ENCODE measurements at regions not wholly inside any gene's neighbourhood (a gene's known extent, or its start where the extent isn't known, plus 50 kb on each side); places are given as distances from the start of the nearest gene placed in this dataset.
"Not testable (repeated sequence)": the region's sequence is repeated elsewhere in the genome, so short reads cannot be mapped to it uniquely, and the experiment has no call there.

DNA sequence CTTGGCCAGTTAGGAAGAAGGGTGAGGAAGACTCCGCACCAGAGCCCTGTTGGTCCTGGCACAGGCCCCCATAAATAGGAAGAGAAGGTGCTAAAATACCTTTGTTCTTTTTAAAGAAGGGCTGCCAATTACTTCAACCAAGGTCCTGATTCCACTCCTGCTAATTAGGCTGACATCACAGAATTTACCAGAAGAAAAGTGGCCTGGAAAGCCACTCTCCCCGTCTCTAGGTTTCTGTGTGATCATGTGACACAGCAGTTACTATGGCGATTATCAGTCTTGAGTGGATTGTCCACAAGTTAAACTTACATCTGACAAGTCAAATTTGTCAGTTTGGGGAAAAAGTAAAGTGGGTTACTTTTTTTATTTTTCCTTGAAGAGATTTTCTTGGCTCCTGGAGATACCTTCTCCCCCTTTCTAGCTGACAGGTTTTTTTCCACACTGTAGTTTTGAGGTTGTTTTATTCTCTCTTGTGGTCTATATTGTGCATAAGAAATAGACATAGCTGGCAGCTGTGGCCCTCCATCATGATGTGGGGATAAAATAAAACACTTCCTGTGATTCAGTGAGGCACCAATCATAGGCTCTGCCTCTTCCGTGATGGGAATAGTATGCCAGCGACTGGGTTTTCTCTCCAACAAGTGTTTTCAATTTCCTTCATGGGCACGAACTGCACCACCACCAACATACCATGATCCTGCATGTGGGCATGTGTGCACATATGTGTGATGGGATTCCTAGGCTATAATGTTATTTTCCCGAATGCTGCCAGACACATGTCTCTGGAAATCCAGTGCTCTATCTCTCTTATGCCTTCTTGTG lies 181.9 kb downstream of the BCL2L11 start:
- TF ChIP-seq, protein P1, sequence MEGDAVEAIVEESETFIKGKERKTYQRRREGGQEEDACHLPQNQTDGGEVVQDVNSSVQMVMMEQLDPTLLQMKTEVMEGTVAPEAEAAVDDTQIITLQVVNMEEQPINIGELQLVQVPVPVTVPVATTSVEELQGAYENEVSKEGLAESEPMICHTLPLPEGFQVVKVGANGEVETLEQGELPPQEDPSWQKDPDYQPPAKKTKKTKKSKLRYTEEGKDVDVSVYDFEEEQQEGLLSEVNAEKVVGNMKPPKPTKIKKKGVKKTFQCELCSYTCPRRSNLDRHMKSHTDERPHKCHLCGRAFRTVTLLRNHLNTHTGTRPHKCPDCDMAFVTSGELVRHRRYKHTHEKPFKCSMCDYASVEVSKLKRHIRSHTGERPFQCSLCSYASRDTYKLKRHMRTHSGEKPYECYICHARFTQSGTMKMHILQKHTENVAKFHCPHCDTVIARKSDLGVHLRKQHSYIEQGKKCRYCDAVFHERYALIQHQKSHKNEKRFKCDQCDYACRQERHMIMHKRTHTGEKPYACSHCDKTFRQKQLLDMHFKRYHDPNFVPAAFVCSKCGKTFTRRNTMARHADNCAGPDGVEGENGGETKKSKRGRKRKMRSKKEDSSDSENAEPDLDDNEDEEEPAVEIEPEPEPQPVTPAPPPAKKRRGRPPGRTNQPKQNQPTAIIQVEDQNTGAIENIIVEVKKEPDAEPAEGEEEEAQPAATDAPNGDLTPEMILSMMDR (conservative IDR thresholded peaks at IDR 0.05 in 1 of 2, IDR thresholded peaks at IDR 0.05 in 1 of 2; ENCODE audit: extremely low read depth in 1 of 2, insufficient read depth in 1 of 2, low read depth in 1 of 2, low read length in 2 of 2), result not testable (repeated sequence)
- not testable (repeated sequence) for TF ChIP-seq EZH2 (IDR thresholded peaks at IDR 0.05; ENCODE audit: borderline replicate concordance, low read length)

Measured in mammary epithelial cell (primary cell).